D341Med (cell line): ENCODE measurements at regions not wholly inside any gene's neighbourhood (a gene's known extent, or its start where the extent isn't known, plus 50 kb on each side); places are given as distances from the start of the nearest gene placed in this dataset.

ENCODE experiments used
- DNase-seq: peaks from one replicate; pipeline ENCODE4 v3.0.0; 2012; ENCODE audit warnings: low spot score

DNA sequence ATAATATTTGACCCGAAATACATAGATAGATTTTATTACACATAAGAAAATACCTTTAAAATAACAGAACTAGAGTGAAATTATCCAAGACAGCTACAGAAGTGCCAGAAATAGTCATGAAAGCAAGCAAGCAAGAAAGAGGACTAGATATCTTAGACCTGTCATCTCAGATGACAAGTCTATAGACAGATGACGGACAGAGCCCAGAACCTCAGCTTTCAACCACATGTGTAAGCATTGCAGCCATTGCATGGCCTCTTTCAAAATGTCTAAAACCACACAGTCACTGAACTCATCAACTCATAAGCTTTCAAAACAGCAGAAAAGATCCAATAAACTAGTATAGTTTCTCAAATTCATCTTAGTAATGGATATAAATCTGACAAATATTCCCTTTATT, 59.8 kb upstream of the FHIT start:
- no peak for DNase-seq

DNA sequence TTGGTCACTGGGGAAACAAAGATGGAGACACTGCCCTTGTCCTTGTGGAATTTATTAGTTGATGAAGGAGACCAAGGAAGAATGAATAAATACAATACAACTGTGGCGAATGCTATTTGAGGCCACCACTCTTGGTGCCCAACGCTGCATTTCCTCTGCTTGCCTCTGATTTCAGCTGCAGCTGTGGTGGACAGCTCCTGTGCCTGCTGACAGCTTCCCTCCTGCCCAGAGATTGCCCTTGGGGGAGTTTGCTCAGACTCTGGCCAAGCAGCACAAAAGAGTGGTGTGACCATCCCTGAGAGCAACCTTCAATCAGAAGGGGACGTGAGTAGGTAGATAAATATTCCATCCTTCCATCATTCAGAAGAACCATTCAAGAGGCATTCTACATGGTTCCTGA, 64.6 kb upstream of the FHIT start:
- DNase-seq: no peak

DNA sequence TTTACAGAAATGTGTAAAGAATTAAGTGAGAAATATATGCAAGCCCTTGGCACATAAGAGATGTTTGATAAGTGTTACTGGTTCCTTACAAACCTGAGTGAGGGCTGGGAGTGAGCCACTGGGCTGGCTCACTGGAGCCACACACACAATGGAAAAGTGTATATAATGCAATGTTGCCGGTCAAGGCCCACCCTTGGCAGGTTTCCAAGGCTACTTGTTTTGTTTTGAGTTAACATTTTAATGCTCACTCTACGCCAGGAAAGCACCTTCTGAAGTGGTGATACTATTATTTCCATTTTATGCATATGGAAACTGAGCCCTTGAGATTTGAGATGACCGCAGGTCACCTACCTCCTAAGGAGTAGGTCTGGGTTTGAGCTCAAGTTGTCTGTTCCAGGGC, 71.8 kb upstream of the FHIT start:
- no peak for DNase-seq

DNA sequence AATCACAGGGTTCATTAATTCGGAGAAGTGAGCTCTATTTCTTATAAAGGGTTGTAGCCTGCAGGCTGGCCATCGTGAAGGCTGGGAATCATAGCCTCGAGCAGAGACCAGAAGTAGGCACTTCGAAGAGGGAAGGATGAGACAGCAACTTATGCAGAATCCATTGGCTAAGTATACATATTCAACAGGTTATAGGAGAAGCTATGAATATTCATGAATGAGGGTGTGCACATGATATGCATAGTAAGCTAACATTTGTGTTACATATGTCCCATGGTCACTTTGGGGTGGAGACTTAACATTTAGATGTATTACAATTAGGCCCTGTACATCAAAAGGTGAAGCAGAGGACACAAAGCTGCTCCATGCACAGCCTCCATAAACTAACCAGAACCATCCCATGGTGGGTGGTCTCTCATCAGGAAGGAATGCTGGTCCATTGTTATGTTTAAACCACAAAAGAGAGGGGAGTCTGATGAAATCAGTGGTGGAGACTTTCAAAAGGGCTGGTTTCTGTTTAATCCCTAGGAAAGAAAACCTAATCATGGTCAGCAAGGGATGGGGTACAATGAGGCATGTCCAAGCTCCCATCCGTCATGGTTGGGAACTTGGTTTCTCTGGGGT, 80.8 kb upstream of the FHIT start:
- DNase-seq: no peak

DNA sequence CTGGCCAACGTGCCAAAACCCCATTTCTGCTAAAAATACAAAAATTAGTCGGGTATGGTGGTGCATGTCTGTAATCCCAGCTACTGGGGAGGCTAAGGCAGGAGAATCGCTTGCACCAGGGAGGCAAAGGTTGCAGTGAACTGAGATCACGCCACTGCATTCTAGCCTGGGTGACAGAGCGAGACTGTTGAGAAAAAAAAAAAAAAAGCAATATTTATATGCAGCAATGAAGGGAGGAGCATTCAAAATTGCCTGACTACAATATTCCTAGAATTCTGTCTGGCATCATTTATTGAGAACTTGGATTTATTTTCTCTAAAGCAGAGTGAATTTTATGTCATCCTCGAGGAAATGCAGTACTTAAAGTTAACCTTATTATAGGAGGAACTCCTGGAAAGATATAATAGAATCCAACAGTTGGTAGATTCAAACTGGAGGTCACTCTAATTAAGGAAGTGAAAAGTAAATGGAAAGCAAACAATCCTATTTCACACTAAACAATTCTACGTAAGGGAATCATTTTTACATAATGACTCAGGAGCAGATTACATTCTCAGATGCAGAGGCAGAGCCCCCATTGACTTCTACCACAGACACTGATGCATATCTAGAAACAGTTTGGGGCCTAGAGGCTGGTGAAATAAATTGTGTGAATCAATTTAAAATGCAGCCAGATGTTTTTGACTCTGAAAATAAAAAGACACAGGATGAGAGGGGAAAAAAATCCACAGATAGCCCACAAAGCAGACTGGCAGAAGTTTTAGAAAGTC, 82.1 kb upstream of the FHIT start:
- DNase-seq: no peak

DNA sequence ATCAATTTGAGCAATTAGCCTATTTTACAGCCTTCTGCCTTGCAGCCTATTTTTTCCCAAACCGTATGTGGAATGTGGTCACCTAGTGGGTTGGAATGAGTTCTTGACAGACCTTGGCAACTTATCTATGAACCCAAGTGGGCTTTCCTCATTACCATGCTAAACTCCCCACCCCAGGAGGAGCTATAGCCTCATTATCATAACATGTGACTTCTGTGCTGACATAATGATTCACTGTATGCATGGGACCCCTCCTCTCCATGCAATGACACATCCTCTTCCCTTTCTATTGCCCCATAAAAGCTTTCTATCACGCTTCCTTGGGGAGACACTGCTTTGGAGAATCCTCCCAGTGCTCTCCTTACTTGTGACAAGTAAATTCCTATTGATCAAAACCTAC, 83.5 kb upstream of the FHIT start:
- no peak for DNase-seq

DNA sequence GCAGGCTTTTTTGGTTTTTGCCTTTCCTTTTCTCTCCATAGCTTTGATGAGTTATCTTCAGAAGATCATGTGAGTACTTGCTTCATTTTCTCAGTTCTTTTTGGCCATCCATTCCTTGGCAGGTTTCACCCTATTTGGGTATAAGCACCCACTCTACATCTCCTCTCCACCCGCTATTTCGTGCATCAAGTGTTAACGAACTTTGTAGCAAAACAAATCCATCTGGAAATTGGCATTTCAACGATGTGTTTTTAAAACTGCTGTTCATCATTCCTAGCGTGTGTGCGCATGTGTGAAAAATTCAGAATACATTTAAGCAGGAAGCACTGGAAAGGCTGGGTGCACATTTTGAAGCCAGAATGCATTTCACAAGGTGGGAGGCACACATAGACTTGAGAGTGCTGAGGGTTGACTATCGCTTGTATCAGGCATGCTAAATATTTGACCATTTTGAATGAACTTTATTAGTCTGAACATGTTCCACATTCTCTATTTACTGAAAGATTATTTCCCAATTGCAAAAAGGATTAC, 89.7 kb upstream of the FHIT start:
- no peak for DNase-seq

DNA sequence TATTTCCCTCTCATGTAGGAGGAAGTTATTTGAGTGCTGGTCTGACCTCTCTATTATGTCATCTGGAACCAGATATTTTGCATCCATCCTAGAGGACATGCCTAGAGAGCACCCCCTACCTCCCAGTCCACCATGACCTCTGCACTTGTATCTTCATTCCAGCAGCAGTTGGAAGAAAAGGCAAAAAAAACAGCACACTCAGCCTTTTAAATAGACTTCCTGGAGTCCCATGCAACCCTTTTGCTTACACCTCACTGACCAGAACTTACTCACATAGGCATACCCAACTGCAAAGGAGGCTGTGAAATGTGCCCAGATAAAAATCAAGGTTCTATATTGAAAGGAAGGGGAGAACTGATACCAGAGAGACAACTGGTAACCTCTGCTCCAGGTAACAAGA, 92.3 kb upstream of the FHIT start:
- no peak for DNase-seq

DNA sequence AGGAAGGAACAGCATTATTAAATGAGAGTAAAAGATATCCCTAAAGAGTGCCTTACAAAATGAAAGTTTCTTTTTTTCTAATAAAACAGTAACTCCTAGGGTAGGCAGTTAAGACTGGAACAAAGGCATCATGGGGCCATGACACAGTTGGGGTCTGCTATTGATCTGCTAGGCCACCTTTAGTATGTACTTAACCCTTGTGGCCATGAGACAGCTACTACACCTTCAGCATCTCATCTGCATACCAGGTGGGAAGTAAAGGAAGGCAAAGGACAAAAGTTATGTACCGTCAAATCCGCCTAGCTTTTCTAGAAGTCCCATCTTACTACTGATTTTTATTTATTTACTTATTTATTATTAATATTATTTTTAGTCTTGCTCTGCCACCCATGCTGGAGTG, 93.8 kb upstream of the FHIT start:
- DNase-seq: no peak

DNA sequence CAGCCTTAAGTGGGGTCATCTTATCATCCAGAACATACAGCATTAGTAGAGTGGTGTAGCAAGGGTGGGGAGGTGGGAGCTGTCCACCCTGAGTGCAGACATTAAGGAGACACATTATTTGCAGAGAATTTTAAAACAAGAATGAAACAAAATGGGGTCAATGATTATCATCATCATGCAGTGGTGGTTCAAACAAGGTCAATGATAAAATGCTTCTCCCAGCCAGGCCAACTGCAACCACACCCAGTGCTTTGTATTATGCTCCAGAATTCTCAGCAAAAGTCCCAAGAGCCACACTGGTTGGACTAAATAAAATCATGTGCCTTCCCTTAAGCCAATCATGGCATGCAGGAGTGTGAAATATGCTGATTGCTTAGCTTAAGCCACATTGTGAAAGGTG, 96.7 kb upstream of the FHIT start:
- no peak for DNase-seq

DNA sequence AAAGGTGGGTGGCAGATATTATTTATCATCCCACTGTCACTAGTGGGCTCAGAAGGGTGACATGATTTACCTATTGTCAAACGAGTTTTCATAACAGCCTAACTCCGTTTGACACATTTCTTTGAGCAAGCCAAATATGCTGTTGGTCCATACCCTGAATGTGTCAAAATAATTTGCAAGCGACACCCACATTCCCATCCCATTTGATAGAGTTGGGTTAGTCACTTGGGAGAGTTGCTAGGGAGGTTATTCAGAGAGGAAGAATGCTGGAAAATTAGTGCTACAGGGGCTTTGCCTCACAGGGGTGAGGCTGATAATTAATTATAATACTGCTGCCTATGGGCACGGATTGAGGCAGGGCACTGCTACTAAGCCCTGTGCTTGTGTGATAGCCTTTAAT, 98.5 kb upstream of the FHIT start:
- no peak for DNase-seq

DNA sequence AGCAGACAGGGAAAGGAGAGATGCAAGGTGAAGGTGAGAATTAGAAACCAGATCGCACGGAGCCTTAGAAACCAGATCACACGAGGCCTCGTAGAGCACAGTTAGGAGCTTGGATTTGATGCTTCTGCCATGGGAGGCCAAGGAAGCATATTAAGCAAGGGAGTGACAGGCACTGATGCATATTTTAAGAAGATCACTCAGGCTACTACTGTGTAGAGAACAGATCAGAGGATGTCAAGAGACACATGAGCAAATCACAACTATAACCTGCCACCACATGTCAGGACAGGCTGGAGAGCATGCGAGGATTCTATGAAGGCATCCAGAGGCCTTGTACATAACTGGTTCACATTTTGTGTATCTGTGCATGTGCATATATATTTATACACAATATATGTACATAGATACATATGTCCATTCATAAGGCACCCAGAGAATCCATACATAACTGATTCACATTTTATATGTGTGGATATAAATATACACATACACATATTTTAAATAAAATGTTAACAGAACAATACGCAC, 99.6 kb upstream of the FHIT start:
- no peak for DNase-seq

DNA sequence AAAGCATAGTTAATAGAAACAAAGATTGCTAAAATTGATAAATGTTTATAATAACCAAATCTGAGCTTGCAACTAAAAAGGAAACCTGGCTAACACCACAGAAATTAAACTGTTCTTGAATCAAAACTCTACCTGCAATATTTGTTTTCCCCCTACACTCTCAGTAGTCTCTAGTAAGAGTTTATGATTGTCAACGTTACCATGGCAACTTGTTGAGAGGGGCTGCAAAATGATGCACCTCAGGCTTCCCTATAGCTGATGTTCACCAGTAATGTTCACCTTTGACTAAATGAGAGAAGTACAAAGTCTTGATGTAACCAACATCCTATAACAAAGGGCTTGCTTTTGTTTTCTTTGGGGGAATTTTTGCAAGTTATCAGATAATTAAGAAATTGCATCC, 101.1 kb upstream of the FHIT start:
- no peak for DNase-seq

DNA sequence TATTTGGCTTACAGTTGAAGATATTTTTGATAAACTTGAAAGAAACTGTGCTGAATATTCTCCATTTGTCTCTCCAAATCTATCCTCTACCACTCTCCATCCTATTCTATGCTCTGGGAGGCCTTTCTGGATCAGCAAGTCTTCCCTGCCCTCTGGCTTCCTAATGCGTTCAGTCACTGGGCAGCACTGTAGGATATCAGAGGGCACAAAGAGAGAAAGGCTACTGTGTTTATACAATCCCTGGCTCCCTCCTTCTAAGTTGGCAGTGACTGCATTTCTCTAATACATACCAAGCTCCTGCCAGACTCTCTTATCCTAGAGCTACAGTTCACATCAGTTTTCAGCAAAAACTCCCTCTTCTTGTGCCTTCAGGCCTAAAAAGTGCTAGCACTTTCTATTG, 102.1 kb upstream of the FHIT start:
- no peak for DNase-seq

DNA sequence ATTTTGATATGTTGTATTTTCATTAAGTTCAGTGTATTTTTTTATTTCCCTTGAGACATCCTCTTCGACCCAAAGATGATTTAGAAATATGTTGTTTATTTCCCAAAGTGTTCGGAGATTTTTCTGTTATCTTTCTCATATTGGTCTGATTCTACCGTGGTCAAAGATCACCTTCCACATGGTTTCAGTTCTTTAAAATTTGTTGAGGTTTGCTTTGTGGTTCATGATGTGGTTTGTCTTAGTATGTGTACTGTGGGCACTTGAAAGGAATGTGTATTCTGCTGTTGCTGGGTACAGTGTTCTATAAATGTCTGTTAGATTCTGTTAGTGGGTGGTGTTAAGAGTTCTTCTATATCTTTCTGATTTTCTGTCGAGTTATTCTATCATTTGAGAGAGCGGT, 103.4 kb upstream of the FHIT start:
- DNase-seq: no peak

DNA sequence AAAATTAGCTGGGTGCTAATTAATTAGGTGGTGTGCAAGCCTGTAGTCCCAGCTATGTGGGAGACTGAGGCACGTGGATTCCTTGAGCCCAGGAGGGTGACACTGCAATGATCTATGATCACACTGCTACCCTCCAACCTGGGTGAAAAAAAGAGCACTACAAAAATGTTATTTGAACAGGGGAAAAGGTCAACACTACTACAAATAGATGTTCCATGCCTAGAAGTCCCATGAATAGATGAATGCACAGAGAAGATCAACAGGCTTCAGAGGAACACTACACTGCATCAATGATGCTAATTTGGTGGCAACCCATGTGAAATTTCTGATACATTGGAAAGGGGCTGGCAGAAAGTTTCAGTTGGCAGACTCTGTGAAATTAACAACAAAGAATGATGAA, 105.4 kb upstream of the FHIT start:
- DNase-seq: no peak

DNA sequence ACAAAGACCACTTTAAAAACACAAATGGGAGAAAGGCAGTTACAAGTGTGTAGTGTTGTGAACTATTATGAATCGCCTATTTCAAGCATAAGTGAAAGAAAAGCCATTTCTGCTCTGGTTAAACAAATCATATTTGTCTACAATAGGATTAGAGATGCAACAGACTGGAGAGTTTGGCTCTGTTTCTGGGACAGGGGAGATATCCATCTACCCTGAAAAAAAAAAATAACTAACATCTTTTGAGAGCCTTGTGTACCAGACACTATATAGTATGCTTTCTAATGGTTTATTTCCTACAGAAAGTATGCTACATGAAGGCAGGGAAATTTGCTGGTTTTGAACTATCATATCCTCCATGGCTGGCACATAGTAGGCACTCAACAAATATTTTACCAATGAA, 106.7 kb upstream of the FHIT start:
- no peak for DNase-seq

DNA sequence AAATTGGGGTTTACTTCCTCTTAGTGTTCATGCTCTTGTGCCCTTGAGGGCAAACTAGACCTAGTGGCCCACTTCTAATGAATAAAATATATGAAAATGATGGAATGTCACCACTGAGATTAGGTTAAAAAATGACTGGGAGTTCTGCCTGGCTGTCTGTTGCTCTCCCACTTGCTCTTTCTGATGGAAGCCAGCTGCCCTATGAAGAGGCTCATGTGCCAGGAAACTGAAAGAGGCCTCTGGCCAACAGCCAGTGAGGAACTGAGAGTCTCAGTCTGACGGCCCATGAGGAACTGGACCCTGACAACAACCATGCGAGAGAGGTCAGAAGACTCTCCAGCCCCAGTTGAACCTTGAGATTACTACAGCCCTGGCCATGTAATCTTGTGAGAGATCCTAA, 107.1 kb upstream of the FHIT start:
- no peak for DNase-seq

DNA sequence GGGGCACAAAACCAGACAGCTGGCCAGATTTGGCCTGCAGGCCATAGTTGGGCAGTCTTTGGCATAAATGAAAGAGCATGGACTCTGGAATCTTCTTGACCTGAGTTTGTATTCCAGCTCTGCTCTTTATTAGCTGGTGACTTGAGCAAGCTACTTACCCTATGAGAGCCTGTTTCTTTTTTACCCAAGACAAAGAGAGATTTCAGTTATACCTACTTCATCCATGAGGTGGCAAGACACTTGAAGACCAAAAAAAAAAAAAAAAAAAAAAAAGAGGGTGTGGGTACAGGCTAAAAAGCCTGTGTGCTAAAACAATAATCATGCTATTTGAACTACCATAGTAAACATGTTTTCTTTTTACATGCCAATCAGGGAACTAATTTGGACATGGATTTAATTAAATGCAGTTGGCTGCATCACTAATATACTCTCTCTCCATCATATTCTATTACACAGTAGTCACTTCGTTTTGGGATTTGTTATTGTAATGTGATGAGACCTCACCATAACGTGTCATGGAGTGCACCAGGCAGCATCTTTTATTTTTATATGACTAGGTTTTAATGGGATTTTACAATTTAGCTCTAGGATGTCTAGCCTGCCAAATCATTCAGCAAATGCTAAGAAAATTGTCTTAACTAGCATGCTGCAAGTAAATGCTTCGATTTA, 109.2 kb upstream of the FHIT start:
- DNase-seq: no peak

DNA sequence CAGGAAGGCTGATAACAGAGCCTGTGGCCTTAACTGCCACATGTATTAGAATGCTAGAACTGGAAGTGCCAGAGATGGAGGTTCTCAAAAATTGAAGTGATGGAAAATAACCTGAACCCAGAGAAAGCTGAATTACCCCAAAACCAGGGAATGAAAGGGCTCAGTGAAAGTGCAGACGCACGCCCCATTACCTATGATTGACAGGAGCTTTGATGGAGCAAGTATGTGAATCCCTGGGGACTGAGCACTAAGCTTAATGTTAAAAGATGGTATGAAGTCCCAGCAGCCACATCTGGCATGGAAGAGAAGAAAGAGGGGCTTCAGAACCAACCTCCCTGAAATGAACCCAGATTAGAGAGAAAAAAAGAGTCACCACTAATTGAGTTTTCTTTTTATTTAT, 118.4 kb upstream of the FHIT start:
- no peak for DNase-seq

DNA sequence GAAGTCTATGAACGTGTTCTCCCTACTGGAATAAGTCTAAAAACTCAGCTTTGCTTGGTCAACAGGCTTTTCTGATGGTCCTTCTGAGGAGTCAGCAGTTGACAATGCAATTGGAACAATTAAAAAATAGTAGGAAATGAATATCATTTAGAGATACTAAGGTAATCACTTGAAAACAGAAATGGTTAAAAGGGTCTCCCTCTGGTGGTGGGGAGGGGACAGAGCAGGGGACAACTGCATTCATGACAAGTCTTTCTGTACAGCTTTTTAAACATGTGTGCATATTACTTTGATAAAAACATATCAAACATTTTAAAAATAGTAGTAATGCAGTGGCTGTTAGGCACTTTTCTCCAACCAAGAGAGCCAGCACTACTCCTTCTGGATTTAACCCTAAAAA, 119.9 kb upstream of the FHIT start:
- DNase-seq: peak; percentile 60

DNA sequence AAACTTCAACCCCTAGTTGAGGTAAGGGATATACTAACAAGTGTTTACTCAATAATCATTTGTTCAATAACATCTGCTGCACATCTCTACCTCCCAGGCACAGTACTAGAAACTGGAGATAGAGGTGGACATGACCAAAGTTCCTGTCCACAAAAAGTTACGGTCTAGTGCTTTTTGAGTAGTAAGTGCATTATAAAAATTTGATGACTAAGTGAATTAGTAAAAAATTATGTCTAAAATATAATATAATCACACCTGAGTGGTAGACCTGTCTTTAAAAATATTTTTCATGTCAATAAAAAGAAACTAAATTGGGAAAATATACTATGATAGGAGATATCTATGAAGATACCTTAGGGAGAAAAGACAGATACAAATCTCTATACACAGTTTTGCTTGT, 121.5 kb upstream of the FHIT start:
- DNase-seq: no peak

DNA sequence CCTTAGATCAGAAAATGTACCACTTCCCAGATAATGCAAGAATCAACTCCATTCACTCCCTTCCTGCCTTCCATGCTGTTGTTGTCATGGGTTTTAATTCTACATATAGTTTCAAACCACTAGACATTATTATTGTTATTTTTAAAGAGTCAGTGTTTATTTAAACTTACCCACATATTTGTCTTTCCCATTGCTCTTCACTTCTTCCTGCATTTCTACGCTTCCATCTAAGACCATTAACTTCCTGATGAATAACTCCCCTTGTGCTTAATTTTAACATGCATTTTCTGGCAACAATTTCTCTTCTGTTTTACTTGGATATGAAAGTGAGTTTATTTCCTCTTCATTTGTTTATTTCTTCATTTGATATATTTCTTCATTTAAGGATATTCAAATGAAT, 127.1 kb upstream of the FHIT start:
- no peak for DNase-seq
